OCI-LY7 (cell line): ENCODE measurements at regions not wholly inside any gene's neighbourhood (a gene's known extent, or its start where the extent isn't known, plus 50 kb on each side); places are given as distances from the start of the nearest gene placed in this dataset.

ENCODE experiments used
- BruUV-seq: library from RNA; stranded (reverse); fragments of 400-500 nt; replicated peaks from 2 replicates; lab custom pipeline; 2021; lab: Mats Ljungman, UMichigan
- CTCF ChIA-PET: fragments of 300-600 bp; sonication (Branson Sonifier 250); formaldehyde crosslinking; loops from one replicate; lab custom pipeline; 2022; ENCODE audit warnings: antibody characterized with exemption; ENCODE audit not compliant: unreplicated experiment; lab: Charles Lee
- POLR2A ChIA-PET: fragments of 300-600 bp; sonication (Branson Sonifier 250); formaldehyde crosslinking; loops from one replicate; lab custom pipeline; 2022; ENCODE audit warnings: antibody characterized with exemption; lab: Charles Lee
- DNase-seq: peaks from one replicate; pipeline ENCODE4 v3.0.0-alpha.2; 2015; ENCODE audit warnings: low spot score
- H2AFZ ChIP-seq: fragments of 200-600 bp; sonication (generic), shearing (Covaris generic); 2 replicates; pipeline ENCODE4 v1.6.1; 2014; ENCODE audit warnings: mild to moderate bottlenecking, antibody characterized with exemption, low read length, moderate library complexity
- H3K27ac ChIP-seq: fragments of 200-600 bp; sonication (generic); 2 replicates; pipeline ENCODE4 v1.5.1; 2014; ENCODE audit warnings: mixed run types, low read depth, mild to moderate bottlenecking, moderate library complexity, low read length, inconsistent platforms; ENCODE audit not compliant: poor library complexity, severe bottlenecking
- H3K36me3 ChIP-seq: fragments of 200-600 bp; sonication (generic); 2 replicates; pipeline ENCODE4 v1.6.1; 2014; ENCODE audit warnings: mild to moderate bottlenecking, antibody characterized with exemption, low read length, moderate library complexity, mixed read lengths; ENCODE audit not compliant: insufficient read depth
- H3K4me1 ChIP-seq: fragments of 200-600 bp; sonication (generic); 2 replicates; pipeline ENCODE4 v1.5.1; 2014; ENCODE audit warnings: mild to moderate bottlenecking, low read length; ENCODE audit not compliant: insufficient read depth, poor library complexity, severe bottlenecking
- H3K4me2 ChIP-seq: fragments of 200-600 bp; sonication (generic); 2 replicates; pipeline ENCODE4 v1.6.1; 2014; ENCODE audit warnings: mild to moderate bottlenecking, low read length
- H3K4me3 ChIP-seq: fragments of 200-600 bp; sonication (generic); 2 replicates; pipeline ENCODE4 v1.5.1; 2014; ENCODE audit warnings: mild to moderate bottlenecking, low read depth, low read length; ENCODE audit not compliant: poor library complexity, severe bottlenecking
- H3K79me2 ChIP-seq: fragments of 200-600 bp; sonication (generic); 2 replicates; pipeline ENCODE4 v1.6.1; 2016; ENCODE audit warnings: low read depth, mild to moderate bottlenecking, low read length, moderate library complexity, mixed read lengths; ENCODE audit not compliant: insufficient read depth
- H3K9me2 ChIP-seq: fragments of 200-600 bp; sonication (generic); 2 replicates; pipeline ENCODE4 v1.6.1; 2016; ENCODE audit warnings: mild to moderate bottlenecking, low read length, mixed read lengths; ENCODE audit not compliant: insufficient read depth
- H3K9me3 ChIP-seq: fragments of 200-600 bp; sonication (generic); 2 replicates; pipeline ENCODE4 v1.6.1; 2014; ENCODE audit warnings: mild to moderate bottlenecking, mixed run types, low read length, mixed read lengths
- H4K20me1 ChIP-seq: fragments of 200-600 bp; sonication (generic); 2 replicates; pipeline ENCODE4 v1.6.1; 2014; ENCODE audit warnings: mild to moderate bottlenecking, antibody characterized with exemption, low read length, moderate library complexity, mixed read lengths; ENCODE audit not compliant: insufficient read depth
- EZH2phosphoT487 ChIP-seq: fragments of 200-600 bp; sonication (generic); IDR thresholded peaks from 2 replicates; pipeline ENCODE4 v1.6.1; 2018; ENCODE audit warnings: low read depth, borderline replicate concordance, mild to moderate bottlenecking, mixed run types, antibody characterized with exemption, low read length, moderate library complexity, mixed read lengths
- intact Hi-C: fragments of 100-400 bp; cut with micrococcal nuclease; formaldehyde crosslinking; loops from one replicate; pipeline ENCODE4 v1.10.0; 2022; ENCODE audit not compliant: unreplicated experiment
- TF ChIP-seq, protein P1 (sequence below): fragments of 200-600 bp; sonication (generic); conservative IDR thresholded peaks from 2 replicates; pipeline ENCODE4 v1.5.1; 2014; ENCODE audit warnings: mild to moderate bottlenecking, antibody characterized with exemption, low read length, moderate library complexity, mixed read lengths

DNA sequence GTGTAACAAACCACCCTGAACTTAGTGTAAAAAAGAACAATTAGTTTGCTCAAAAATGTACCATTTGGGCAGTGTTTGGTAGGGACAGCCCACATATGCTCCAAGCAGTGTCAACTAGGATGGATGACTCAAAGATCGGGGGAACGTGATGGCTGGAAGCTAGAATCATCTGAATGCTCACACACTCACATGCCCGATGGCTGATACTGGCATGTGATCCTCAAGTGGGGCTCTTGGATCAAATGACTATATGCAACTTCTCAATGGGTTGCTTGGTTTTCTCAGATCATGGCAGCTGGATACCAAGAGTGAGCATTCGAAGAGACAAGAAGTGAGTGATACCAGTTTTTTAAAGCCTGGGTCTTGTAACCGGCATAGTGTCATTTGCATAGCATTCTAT lies 335.9 kb upstream of the KCNMB2 start:
- no TSS peak for BruUV-seq

DNA sequence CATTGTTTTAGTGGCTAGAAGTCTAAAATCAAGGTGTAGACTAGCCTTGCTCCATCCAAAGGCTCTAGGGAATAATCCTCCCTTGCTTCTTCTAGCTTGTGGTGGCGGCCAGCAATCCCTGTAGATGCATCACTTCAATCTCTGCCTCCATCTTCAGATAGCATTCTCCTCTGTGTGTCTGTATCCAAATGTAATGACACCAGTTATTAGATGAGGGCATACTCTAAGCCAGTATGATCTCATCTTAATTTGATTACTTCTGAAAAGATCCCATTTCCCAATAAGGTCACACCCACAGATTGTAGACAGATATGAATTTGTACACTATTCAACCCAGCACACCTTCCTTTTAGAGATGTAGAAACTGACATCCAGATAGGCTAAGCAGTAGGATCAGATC lies 334.5 kb upstream of the KCNMB2 start:
- no peak overlapping the region for H3K27ac ChIP-seq
- DNase-seq, result no peak
- H3K9me3 ChIP-seq, result no peaks in the 10 kb centered on the region
- no peaks in the 10 kb centered on the region for H3K79me2 ChIP-seq
- intact Hi-C loops, result no loop called here
- no peaks in the 10 kb centered on the region for H4K20me1 ChIP-seq
- no peak overlapping the region for H2AFZ ChIP-seq
- no peaks in the 10 kb centered on the region for H3K9me2 ChIP-seq
- TF ChIP-seq EZH2phosphoT487, result no peak
- TF ChIP-seq, protein P1, sequence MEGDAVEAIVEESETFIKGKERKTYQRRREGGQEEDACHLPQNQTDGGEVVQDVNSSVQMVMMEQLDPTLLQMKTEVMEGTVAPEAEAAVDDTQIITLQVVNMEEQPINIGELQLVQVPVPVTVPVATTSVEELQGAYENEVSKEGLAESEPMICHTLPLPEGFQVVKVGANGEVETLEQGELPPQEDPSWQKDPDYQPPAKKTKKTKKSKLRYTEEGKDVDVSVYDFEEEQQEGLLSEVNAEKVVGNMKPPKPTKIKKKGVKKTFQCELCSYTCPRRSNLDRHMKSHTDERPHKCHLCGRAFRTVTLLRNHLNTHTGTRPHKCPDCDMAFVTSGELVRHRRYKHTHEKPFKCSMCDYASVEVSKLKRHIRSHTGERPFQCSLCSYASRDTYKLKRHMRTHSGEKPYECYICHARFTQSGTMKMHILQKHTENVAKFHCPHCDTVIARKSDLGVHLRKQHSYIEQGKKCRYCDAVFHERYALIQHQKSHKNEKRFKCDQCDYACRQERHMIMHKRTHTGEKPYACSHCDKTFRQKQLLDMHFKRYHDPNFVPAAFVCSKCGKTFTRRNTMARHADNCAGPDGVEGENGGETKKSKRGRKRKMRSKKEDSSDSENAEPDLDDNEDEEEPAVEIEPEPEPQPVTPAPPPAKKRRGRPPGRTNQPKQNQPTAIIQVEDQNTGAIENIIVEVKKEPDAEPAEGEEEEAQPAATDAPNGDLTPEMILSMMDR, result no peak
- no peaks in the 10 kb centered on the region for H3K36me3 ChIP-seq
- ChIA-PET CTCF (no interaction called here), POLR2A (interaction anchor here (0.7 to 0.9 kb wide), 2 partner anchors 22 to 32 kb away, joined by 3 to 4 read pairs; no protein-coding TSS in a partner anchor)
- no peaks in the 10 kb centered on the region for H3K4me1 ChIP-seq
- no peak overlapping the region for H3K4me3 ChIP-seq
- no TSS peak for BruUV-seq
- no peak overlapping the region for H3K4me2 ChIP-seq

More for the DNA sequence above, 335.9 kb upstream of the KCNMB2 start:
- intact Hi-C loops, result no loop called here
- no peak overlapping the region for H3K4me3 ChIP-seq
- DNase-seq, result no peak
- no peaks in the 10 kb centered on the region for H3K4me1 ChIP-seq
- CTCF ChIA-PET, result no interaction called here
- H3K36me3 ChIP-seq, result no peaks in the 10 kb centered on the region
- no peak overlapping the region for H3K4me2 ChIP-seq
- H2AFZ ChIP-seq, result no peak overlapping the region
- no peaks in the 10 kb centered on the region for H3K9me3 ChIP-seq
- TF ChIP-seq EZH2phosphoT487, result no peak
- TF ChIP-seq, protein P1, result no peak
- H3K9me2 ChIP-seq, result no peaks in the 10 kb centered on the region
- H3K79me2 ChIP-seq, result no peaks in the 10 kb centered on the region
- H4K20me1 ChIP-seq, result no peaks in the 10 kb centered on the region
- POLR2A ChIA-PET, result interaction anchor here (0.8 kb wide), 1 partner anchor 54 kb away, joined by 3 read pairs; no protein-coding TSS in a partner anchor
- H3K27ac ChIP-seq, result no peak overlapping the region

DNA sequence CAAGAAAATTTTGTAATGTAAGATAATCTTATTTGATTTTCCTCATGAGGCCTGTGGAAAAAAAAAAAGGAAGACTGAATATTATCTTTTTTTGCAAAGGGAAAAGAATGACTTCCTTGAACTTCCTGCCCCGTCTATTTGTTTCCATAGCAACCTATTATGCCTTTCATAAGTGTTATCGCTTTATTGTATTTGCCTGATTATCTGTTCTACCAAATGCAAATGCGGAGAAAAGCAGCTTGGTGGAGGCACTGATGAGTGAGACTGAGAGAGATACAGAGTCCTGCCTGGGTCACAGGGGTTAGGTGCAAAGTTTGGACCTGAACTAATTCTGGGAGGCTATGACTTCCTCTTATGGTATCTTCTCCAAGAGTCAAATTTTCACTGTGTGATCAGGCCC lies 334.0 kb upstream of the KCNMB2 start:
- Histone ChIP-seq H4K20me1 (no peaks in the 10 kb centered on the region), H3K9me3 (no peaks in the 10 kb centered on the region), H3K36me3 (no peaks in the 10 kb centered on the region), H3K27ac (no peak overlapping the region), H3K79me2 (no peaks in the 10 kb centered on the region), H3K4me1 (no peaks in the 10 kb centered on the region), H3K9me2 (no peaks in the 10 kb centered on the region), H3K4me3 (no peak overlapping the region), H3K4me2 (no peak overlapping the region), H2AFZ (no peak overlapping the region)
- intact Hi-C loops, result no loop called here
- ChIA-PET POLR2A (no interaction called here), CTCF (no interaction called here)
- no TSS peak for BruUV-seq
- TF ChIP-seq, protein P1, result no peak
- TF ChIP-seq EZH2phosphoT487, result no peak
- DNase-seq, result no peak
